Neural progenitor cell (in vitro differentiated cells): ENCODE measurements at regions not wholly inside any gene's neighbourhood (a gene's known extent, or its start where the extent isn't known, plus 50 kb on each side); places are given as distances from the start of the nearest gene placed in this dataset.

ENCODE experiments used
- DNase-seq: peaks from one replicate; pipeline ENCODE4 v3.0.0-alpha.2; 2016; ENCODE audit warnings: low spot score
- H2AFZ ChIP-seq: fragments of 200-600 bp; sonication (generic); replicated peaks from 2 replicates; pipeline ENCODE4 v1.6.1; 2016; ENCODE audit warnings: antibody characterized with exemption
- H3F3A ChIP-seq: fragments of 200-600 bp; sonication (generic); 2 replicates; pipeline ENCODE4 v1.6.1; 2016; ENCODE audit warnings: antibody characterized with exemption, low read depth
- H3K27ac ChIP-seq: fragments of 200-600 bp; sonication (generic); 2 replicates; pipeline ENCODE4 v1.5.1; 2016; ENCODE audit warnings: mild to moderate bottlenecking
- H3K27me3 ChIP-seq: fragments of 200-600 bp; sonication (generic); 2 replicates; pipeline ENCODE4 v1.6.1; 2016; ENCODE audit warnings: mild to moderate bottlenecking, moderate library complexity
- H3K36me3 ChIP-seq: fragments of 200-600 bp; sonication (generic); 2 replicates; pipeline ENCODE4 v1.5.1; 2016
- H3K4me1 ChIP-seq: fragments of 200-600 bp; sonication (generic); 2 replicates; pipeline ENCODE4 v1.6.1; 2016; ENCODE audit warnings: mixed run types
- H3K4me2 ChIP-seq: fragments of 200-600 bp; sonication (generic); 2 replicates; pipeline ENCODE4 v1.6.1; 2016
- H3K4me3 ChIP-seq: fragments of 200-600 bp; sonication (generic); 2 replicates; pipeline ENCODE4 v1.5.1; 2016
- H3K79me2 ChIP-seq: fragments of 200-600 bp; sonication (generic); 2 replicates; pipeline ENCODE4 v1.6.1; 2016; ENCODE audit warnings: low read depth
- H3K9ac ChIP-seq: fragments of 200-600 bp; sonication (generic); 2 replicates; pipeline ENCODE4 v1.6.1; 2016
- H3K9me3 ChIP-seq: fragments of 200-600 bp; sonication (generic); 2 replicates; pipeline ENCODE4 v1.5.1; 2016; ENCODE audit warnings: low read depth
- H4K20me1 ChIP-seq: fragments of 200-600 bp; sonication (generic); 2 replicates; pipeline ENCODE4 v1.6.1; 2016; ENCODE audit warnings: low read depth
- H3K27ac Mint-ChIP-seq: 3 replicates; pipeline ENCODE4 v1.8.0; 2021; ENCODE audit warnings: mixed read lengths
- H3K27me3 Mint-ChIP-seq: 2 replicates; pipeline ENCODE4 v1.8.0; 2022; ENCODE audit warnings: low read depth, mild to moderate bottlenecking, inconsistent platforms, moderate library complexity, mixed read lengths; ENCODE audit not compliant: insufficient read depth
- H3K36me3 Mint-ChIP-seq: 3 replicates; pipeline ENCODE4 v1.8.0; 2021; ENCODE audit warnings: mixed read lengths
- H3K4me1 Mint-ChIP-seq: 3 replicates; pipeline ENCODE4 v1.8.0; 2021; ENCODE audit warnings: mixed read lengths
- H3K4me3 Mint-ChIP-seq: 3 replicates; pipeline ENCODE4 v1.8.0; 2021; ENCODE audit warnings: mild to moderate bottlenecking, moderate library complexity, mixed read lengths
- H3K9me3 Mint-ChIP-seq: 3 replicates; pipeline ENCODE4 v1.8.0; 2020; ENCODE audit warnings: mixed read lengths
- EZH2 ChIP-seq: fragments of 200-600 bp; sonication (generic); IDR thresholded peaks from 2 replicates; pipeline ENCODE4 v1.6.1; 2017; ENCODE audit warnings: antibody characterized with exemption, mild to moderate bottlenecking, moderate library complexity
- EZH2phosphoT487 ChIP-seq: fragments of 200-600 bp; sonication (generic); IDR thresholded peaks from 2 replicates; pipeline ENCODE4 v1.6.1; 2017; ENCODE audit warnings: antibody characterized with exemption
- TF ChIP-seq, protein P1 (sequence below): fragments of 200-600 bp; sonication (generic); IDR thresholded peaks from 2 replicates; pipeline ENCODE4 v1.5.1; 2017; ENCODE audit warnings: antibody characterized with exemption, mild to moderate bottlenecking

- no peak overlapping the region for H3K27ac Mint-ChIP-seq
- no peaks in the 10 kb centered on the region for H3K36me3 Mint-ChIP-seq
- H3K4me3 ChIP-seq = no peak overlapping the region
- DNase-seq = no peak
- H3K9me3 ChIP-seq = no peaks in the 10 kb centered on the region
- H3K4me1 ChIP-seq = peaks cover 5% of the 10 kb centered on the region
- no peaks in the 10 kb centered on the region for H3K36me3 ChIP-seq
- no peaks in the 10 kb centered on the region for H3K79me2 ChIP-seq
- no peaks in the 10 kb centered on the region for H4K20me1 ChIP-seq
- no peak overlapping the region for H3K27ac ChIP-seq
- no peak overlapping the region for H3K4me3 Mint-ChIP-seq
- no peaks in the 10 kb centered on the region for H3K27me3 Mint-ChIP-seq
- no peaks in the 10 kb centered on the region for H3F3A ChIP-seq
- no peaks in the 10 kb centered on the region for H3K27me3 ChIP-seq
- H3K4me1 Mint-ChIP-seq = no peaks in the 10 kb centered on the region
- H3K4me2 ChIP-seq = no peak overlapping the region
- H3K9ac ChIP-seq = no peak overlapping the region
- no peak overlapping the region for H2AFZ ChIP-seq
- no peaks in the 10 kb centered on the region for H3K9me3 Mint-ChIP-seq
- TF ChIP-seq, protein P1, sequence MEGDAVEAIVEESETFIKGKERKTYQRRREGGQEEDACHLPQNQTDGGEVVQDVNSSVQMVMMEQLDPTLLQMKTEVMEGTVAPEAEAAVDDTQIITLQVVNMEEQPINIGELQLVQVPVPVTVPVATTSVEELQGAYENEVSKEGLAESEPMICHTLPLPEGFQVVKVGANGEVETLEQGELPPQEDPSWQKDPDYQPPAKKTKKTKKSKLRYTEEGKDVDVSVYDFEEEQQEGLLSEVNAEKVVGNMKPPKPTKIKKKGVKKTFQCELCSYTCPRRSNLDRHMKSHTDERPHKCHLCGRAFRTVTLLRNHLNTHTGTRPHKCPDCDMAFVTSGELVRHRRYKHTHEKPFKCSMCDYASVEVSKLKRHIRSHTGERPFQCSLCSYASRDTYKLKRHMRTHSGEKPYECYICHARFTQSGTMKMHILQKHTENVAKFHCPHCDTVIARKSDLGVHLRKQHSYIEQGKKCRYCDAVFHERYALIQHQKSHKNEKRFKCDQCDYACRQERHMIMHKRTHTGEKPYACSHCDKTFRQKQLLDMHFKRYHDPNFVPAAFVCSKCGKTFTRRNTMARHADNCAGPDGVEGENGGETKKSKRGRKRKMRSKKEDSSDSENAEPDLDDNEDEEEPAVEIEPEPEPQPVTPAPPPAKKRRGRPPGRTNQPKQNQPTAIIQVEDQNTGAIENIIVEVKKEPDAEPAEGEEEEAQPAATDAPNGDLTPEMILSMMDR = no peak
- TF ChIP-seq EZH2 (no peak), EZH2phosphoT487 (no peak)
Measured at GRCh38 chrX:113804291-113804690, 779.6 kb upstream of the HTR2C start.

GRCh38 chrX:113802837-113803236, 781.0 kb upstream of the HTR2C start:
- H3K4me2 ChIP-seq = no peak overlapping the region
- no peaks in the 10 kb centered on the region for H4K20me1 ChIP-seq
- H3K9me3 ChIP-seq = no peaks in the 10 kb centered on the region
- DNase-seq = no peak
- Mint-ChIP-seq H3K27me3 (no peaks in the 10 kb centered on the region), H3K27ac (no peak overlapping the region), H3K4me3 (no peak overlapping the region), H3K4me1 (no peaks in the 10 kb centered on the region), H3K9me3 (no peaks in the 10 kb centered on the region), H3K36me3 (no peaks in the 10 kb centered on the region)
- no peaks in the 10 kb centered on the region for H3K27me3 ChIP-seq
- peaks cover 5% of the 10 kb centered on the region for H3K4me1 ChIP-seq
- H3K27ac ChIP-seq = no peak overlapping the region
- H3K9ac ChIP-seq = no peak overlapping the region
- H3K36me3 ChIP-seq = no peaks in the 10 kb centered on the region
- no peaks in the 10 kb centered on the region for H3F3A ChIP-seq
- no peak overlapping the region for H2AFZ ChIP-seq
- no peaks in the 10 kb centered on the region for H3K79me2 ChIP-seq
- no peak for TF ChIP-seq EZH2phosphoT487
- H3K4me3 ChIP-seq = no peak overlapping the region

GRCh38 chrX:113800955-113801354, 782.9 kb upstream of the HTR2C start:
- H3K27me3 Mint-ChIP-seq = no peaks in the 10 kb centered on the region
- H3K4me3 Mint-ChIP-seq = no peak overlapping the region
- Histone ChIP-seq H3K4me1 (peaks cover 5% of the 10 kb centered on the region), H3F3A (no peaks in the 10 kb centered on the region), H2AFZ (no peak overlapping the region), H4K20me1 (no peaks in the 10 kb centered on the region), H3K27ac (no peak overlapping the region), H3K27me3 (no peaks in the 10 kb centered on the region), H3K4me2 (no peak overlapping the region), H3K79me2 (no peaks in the 10 kb centered on the region), H3K9ac (no peak overlapping the region), H3K9me3 (no peaks in the 10 kb centered on the region), H3K36me3 (no peaks in the 10 kb centered on the region), H3K4me3 (no peak overlapping the region)
- H3K27ac Mint-ChIP-seq = no peak overlapping the region
- TF ChIP-seq, protein P1 = no peak
- TF ChIP-seq EZH2 = no peak
- H3K4me1 Mint-ChIP-seq = no peaks in the 10 kb centered on the region
- H3K9me3 Mint-ChIP-seq = peaks cover 4% of the 10 kb centered on the region
- DNase-seq = no peak
- no peaks in the 10 kb centered on the region for H3K36me3 Mint-ChIP-seq

GRCh38 chrX:113793563-113793962, 790.3 kb upstream of the HTR2C start:
- Mint-ChIP-seq H3K27me3 (no peaks in the 10 kb centered on the region), H3K9me3 (peaks cover 8% of the 10 kb centered on the region), H3K4me1 (peaks cover 2% of the 10 kb centered on the region), H3K4me3 (no peak overlapping the region), H3K36me3 (no peaks in the 10 kb centered on the region), H3K27ac (no peak overlapping the region)
- no peak for DNase-seq
- no peaks in the 10 kb centered on the region for H4K20me1 ChIP-seq
- no peaks in the 10 kb centered on the region for H3K27me3 ChIP-seq
- no peak overlapping the region for H3K4me2 ChIP-seq
- TF ChIP-seq EZH2phosphoT487 = no peak
- TF ChIP-seq, protein P1 = no peak
- TF ChIP-seq EZH2 = no peak
- no peaks in the 10 kb centered on the region for H3K36me3 ChIP-seq
- no peak overlapping the region for H3K4me3 ChIP-seq
- H2AFZ ChIP-seq = no peak overlapping the region
- peaks cover 5% of the 10 kb centered on the region for H3F3A ChIP-seq
- no peak overlapping the region for H3K9ac ChIP-seq
- no peaks in the 10 kb centered on the region for H3K79me2 ChIP-seq
- no peak overlapping the region for H3K27ac ChIP-seq
- H3K9me3 ChIP-seq = no peaks in the 10 kb centered on the region
- peaks cover 12% of the 10 kb centered on the region for H3K4me1 ChIP-seq
